GM23248 (cell line): ENCODE measurements at regions not wholly inside any gene's neighbourhood (a gene's known extent, or its start where the extent isn't known, plus 50 kb on each side); places are given as distances from the start of the nearest gene placed in this dataset.

Experiments
- DNase-seq: peaks from one replicate; pipeline ENCODE4 v3.0.0-alpha.2; 2015
- H2AFZ ChIP-seq: fragments of 200-600 bp; sonication (generic); 2 replicates; pipeline ENCODE4 v1.6.1; 2016; ENCODE audit warnings: antibody characterized with exemption
- H3F3A ChIP-seq: fragments of 200-600 bp; sonication (generic); 2 replicates; pipeline ENCODE4 v1.6.1; 2016; ENCODE audit warnings: mild to moderate bottlenecking, antibody characterized with exemption, mixed run types; ENCODE audit not compliant: insufficient read depth
- H3K27ac ChIP-seq: fragments of 200-600 bp; sonication (generic); 2 replicates; pipeline ENCODE4 v1.5.1; 2016; ENCODE audit warnings: mild to moderate bottlenecking
- H3K27me3 ChIP-seq: fragments of 200-600 bp; sonication (generic); replicated peaks from 2 replicates; pipeline ENCODE4 v1.6.1; 2016; ENCODE audit warnings: mild to moderate bottlenecking; ENCODE audit not compliant: insufficient read depth
- H3K36me3 ChIP-seq: fragments of 200-600 bp; sonication (generic); 2 replicates; pipeline ENCODE4 v1.6.1; 2016; ENCODE audit warnings: low read depth, mild to moderate bottlenecking
- H3K4me1 ChIP-seq: fragments of 200-600 bp; sonication (generic); 2 replicates; pipeline ENCODE4 v1.6.1; 2016; ENCODE audit warnings: mild to moderate bottlenecking; ENCODE audit not compliant: insufficient read depth
- H3K4me2 ChIP-seq: fragments of 200-600 bp; sonication (generic); one replicate; pipeline ENCODE4 v1.6.1; 2016; ENCODE audit warnings: mild to moderate bottlenecking; ENCODE audit not compliant: unreplicated experiment
- H3K4me3 ChIP-seq: fragments of 200-600 bp; sonication (generic); 2 replicates; pipeline ENCODE4 v1.5.1; 2016; ENCODE audit warnings: mild to moderate bottlenecking
- H3K79me2 ChIP-seq: fragments of 200-600 bp; sonication (generic); 2 replicates; pipeline ENCODE4 v1.6.1; 2016; ENCODE audit warnings: mild to moderate bottlenecking; ENCODE audit not compliant: insufficient read depth
- H3K9ac ChIP-seq: fragments of 200-600 bp; sonication (generic); 2 replicates; pipeline ENCODE4 v1.6.1; 2016; ENCODE audit warnings: mild to moderate bottlenecking
- H3K9me2 ChIP-seq: fragments of 200-600 bp; sonication (generic); 2 replicates; pipeline ENCODE4 v1.6.1; 2016; ENCODE audit warnings: mixed run types, mild to moderate bottlenecking, moderate library complexity; ENCODE audit not compliant: insufficient read depth
- H3K9me3 ChIP-seq: fragments of 200-600 bp; sonication (generic); one replicate; pipeline ENCODE4 v1.6.1; 2017; ENCODE audit warnings: low read depth
- H4K20me1 ChIP-seq: fragments of 200-600 bp; sonication (generic); 2 replicates; pipeline ENCODE4 v1.6.0; 2016; ENCODE audit not compliant: insufficient read depth
- EZH2 ChIP-seq: fragments of 200-600 bp; sonication (generic); IDR thresholded peaks from 2 replicates; pipeline ENCODE4 v1.6.1; 2018; ENCODE audit warnings: antibody characterized with exemption, mild to moderate bottlenecking; ENCODE audit not compliant: insufficient read depth, poor library complexity, severe bottlenecking
- EZH2phosphoT487 ChIP-seq: fragments of 200-600 bp; sonication (generic); IDR thresholded peaks from 2 replicates; pipeline ENCODE4 v1.6.1; 2018; ENCODE audit warnings: antibody characterized with exemption, moderate library complexity, mild to moderate bottlenecking, low read depth; ENCODE audit not compliant: insufficient read depth
- WGBS, 2 experiments: methylation state at CpG; one replicate each; pipeline ENCODE4 v1.1.6; 2015 to 2017; ENCODE audit warnings: low lambda C conversion rate in 2 of 2, low coverage in 1 of 2; ENCODE audit errors: missing lambda C conversion rate in 2 of 2; 5-methylcytosine and 5-hydroxymethylcytosine counted together
- in situ Hi-C: fragments of 300-500 bp; cut with MboI; formaldehyde crosslinking; loops from 2 replicates; pipeline ENCODE4 v1.15.0; 2020

- H2AFZ ChIP-seq = no peak overlapping the region
- H4K20me1 ChIP-seq = no peaks in the 10 kb centered on the region
- no peaks in the 10 kb centered on the region for H3K36me3 ChIP-seq
- WGBS, 2 experiments = 16 to 18% methylated on average over 12 of the region's 12 CpGs
- in situ Hi-C loops = no loop called here
- H3K9me3 ChIP-seq = no peaks in the 10 kb centered on the region
- DNase-seq = no peak
- no peaks in the 10 kb centered on the region for H3K79me2 ChIP-seq
- H3K9me2 ChIP-seq = no peaks in the 10 kb centered on the region
- H3F3A ChIP-seq = no peaks in the 10 kb centered on the region
- no peak for TF ChIP-seq EZH2phosphoT487
- no peak for TF ChIP-seq EZH2
- no peaks in the 10 kb centered on the region for H3K4me1 ChIP-seq
- no peak overlapping the region for H3K4me2 ChIP-seq
- H3K9ac ChIP-seq = no peak overlapping the region
- H3K27ac ChIP-seq = no peak overlapping the region
- H3K4me3 ChIP-seq = no peak overlapping the region
- H3K27me3 ChIP-seq = no peaks in the 10 kb centered on the region
Observed at GRCh38 chr4:180860089-180860720, 1383.0 kb upstream of the TENM3 start.

GRCh38 chr4:180861651-180862050 is 1381.6 kb upstream of the TENM3 start:
- H3K9me2 ChIP-seq = no peaks in the 10 kb centered on the region
- no peaks in the 10 kb centered on the region for H3K79me2 ChIP-seq
- H3F3A ChIP-seq = no peaks in the 10 kb centered on the region
- 52 to 57% methylated on average over 11 of the region's 11 CpGs for WGBS, 2 experiments
- H3K9ac ChIP-seq = no peak overlapping the region
- H3K9me3 ChIP-seq = no peaks in the 10 kb centered on the region
- in situ Hi-C loops = no loop called here
- H2AFZ ChIP-seq = no peak overlapping the region
- no peaks in the 10 kb centered on the region for H3K4me1 ChIP-seq
- H3K4me3 ChIP-seq = no peak overlapping the region
- no peak for DNase-seq
- no peaks in the 10 kb centered on the region for H3K36me3 ChIP-seq
- TF ChIP-seq EZH2phosphoT487 (no peak), EZH2 (no peak)
- no peaks in the 10 kb centered on the region for H4K20me1 ChIP-seq
- no peaks in the 10 kb centered on the region for H3K27me3 ChIP-seq
- no peak overlapping the region for H3K27ac ChIP-seq
- no peak overlapping the region for H3K4me2 ChIP-seq

- WGBS, 2 experiments = 58 to 59% methylated on average over 13 to 16 of the region's 16 CpGs
- Histone ChIP-seq H4K20me1 (no peaks in the 10 kb centered on the region), H3K36me3 (no peaks in the 10 kb centered on the region), H3F3A (no peaks in the 10 kb centered on the region), H2AFZ (no peak overlapping the region), H3K4me1 (no peaks in the 10 kb centered on the region), H3K27ac (no peak overlapping the region), H3K4me2 (no peak overlapping the region), H3K9ac (no peak overlapping the region), H3K9me2 (no peaks in the 10 kb centered on the region), H3K27me3 (no peaks in the 10 kb centered on the region), H3K79me2 (no peaks in the 10 kb centered on the region), H3K9me3 (no peaks in the 10 kb centered on the region), H3K4me3 (no peak overlapping the region)
- no peak for TF ChIP-seq EZH2phosphoT487
- no peak for TF ChIP-seq EZH2
- no peak for DNase-seq
- in situ Hi-C loops = no loop called here
Observed at GRCh38 chr4:180866933-180867643, 1376.1 kb upstream of the TENM3 start.

- in situ Hi-C loops = no loop called here
- Histone ChIP-seq H4K20me1 (no peaks in the 10 kb centered on the region), H3K4me3 (no peak overlapping the region), H3K4me1 (no peaks in the 10 kb centered on the region), H3K27me3 (no peaks in the 10 kb centered on the region), H3K27ac (no peak overlapping the region), H3K9me3 (no peaks in the 10 kb centered on the region), H3F3A (no peaks in the 10 kb centered on the region), H3K9ac (no peak overlapping the region), H3K9me2 (no peaks in the 10 kb centered on the region), H3K79me2 (no peaks in the 10 kb centered on the region), H2AFZ (no peak overlapping the region), H3K4me2 (no peak overlapping the region), H3K36me3 (no peaks in the 10 kb centered on the region)
- WGBS, 2 experiments = 19 to 21% methylated on average over 2 of the region's 2 CpGs
- TF ChIP-seq EZH2phosphoT487 (no peak), EZH2 (no peak)
- no peak for DNase-seq
Observed at GRCh38 chr4:180870623-180871022, 1372.6 kb upstream of the TENM3 start.
